ENCODE measurements at regions not wholly inside any gene's neighbourhood (a gene's known extent, or its start where the extent isn't known, plus 50 kb on each side); places are given as distances from the start of the nearest gene placed in this dataset.

DNA sequence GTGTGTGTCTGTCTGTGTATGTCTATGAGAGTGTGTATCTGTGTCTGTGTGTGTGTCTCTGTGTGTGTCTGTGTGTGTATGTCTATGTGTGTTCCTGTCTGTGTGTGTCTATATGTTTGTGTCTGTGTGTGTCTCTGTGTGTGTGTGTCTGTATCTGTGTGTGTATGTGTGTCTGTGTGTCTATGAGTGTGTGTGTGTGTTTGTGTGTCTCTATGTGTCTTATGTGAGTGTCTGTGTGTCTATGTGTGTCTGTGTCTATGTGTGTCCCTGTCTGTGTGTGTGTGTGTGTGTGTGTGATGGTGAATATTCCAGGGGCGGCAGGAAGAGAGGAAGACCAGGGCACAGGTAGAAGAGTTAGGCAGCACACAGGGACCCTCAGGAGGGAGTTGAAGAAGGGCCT is 173.2 kb downstream of the MYCN start:
- no peaks in the 10 kb centered on the region for H3K9me3 Mint-ChIP-seq
- H3K4me3 ChIP-seq (ENCODE audit: low read length), result no peak overlapping the region
- no peaks in the 10 kb centered on the region for H3K4me1 Mint-ChIP-seq
- no peak for DNase-seq
- H3K27me3 ChIP-seq (ENCODE audit: insufficient read depth, low read length, poor library complexity, severe bottlenecking), result no peaks in the 10 kb centered on the region
- H3K4me3 Mint-ChIP-seq, result no peak overlapping the region
- H3K27ac Mint-ChIP-seq, result no peak overlapping the region
- no peak overlapping the region for H3K27ac ChIP-seq (ENCODE audit: low read depth, low read length)
- CTCF ChIA-PET, result no interaction called here
- no peaks in the 10 kb centered on the region for H3K36me3 ChIP-seq (ENCODE audit: insufficient read depth, low read length)
- no peaks in the 10 kb centered on the region for H3K4me1 ChIP-seq (ENCODE audit: insufficient read depth, low read length)
- POLR2A ChIA-PET, result no interaction called here
- no peaks in the 10 kb centered on the region for H3K36me3 Mint-ChIP-seq
- no peaks in the 10 kb centered on the region for H3K9me3 ChIP-seq (ENCODE audit: low read length)
- H3K27me3 Mint-ChIP-seq, result peaks cover 0 to 2% of the 10 kb centered on the region in 2 donors

GRCh38 chr2:16112972-16113560 is 172.7 kb downstream of the MYCN start:
- Histone ChIP-seq H3K36me3 (ENCODE audit: insufficient read depth, low read length) (no peaks in the 10 kb centered on the region), H3K4me3 (ENCODE audit: low read length) (no peak overlapping the region), H3K4me1 (ENCODE audit: insufficient read depth, low read length) (no peaks in the 10 kb centered on the region), H3K27me3 (ENCODE audit: insufficient read depth, low read length, poor library complexity, severe bottlenecking) (no peaks in the 10 kb centered on the region), H3K9me3 (ENCODE audit: low read length) (no peaks in the 10 kb centered on the region), H3K27ac (ENCODE audit: low read depth, low read length) (no peak overlapping the region)
- Mint-ChIP-seq H3K27me3 (peaks cover 0 to 2% of the 10 kb centered on the region in 2 donors), H3K4me1 (no peaks in the 10 kb centered on the region), H3K9me3 (no peaks in the 10 kb centered on the region), H3K27ac (no peak overlapping the region), H3K36me3 (no peaks in the 10 kb centered on the region), H3K4me3 (no peak overlapping the region)
- DNase-seq, result no peak
- POLR2A ChIA-PET, result no interaction called here
- CTCF ChIA-PET, result no interaction called here

GRCh38 chr2:16112251-16112971 is 172.1 kb downstream of the MYCN start:
- no peak for DNase-seq
- no peaks in the 10 kb centered on the region for H3K9me3 ChIP-seq (ENCODE audit: low read length)
- no peaks in the 10 kb centered on the region for H3K4me1 Mint-ChIP-seq
- no peak overlapping the region for H3K27ac Mint-ChIP-seq
- H3K27me3 ChIP-seq (ENCODE audit: insufficient read depth, low read length, poor library complexity, severe bottlenecking), result no peaks in the 10 kb centered on the region
- no peaks in the 10 kb centered on the region for H3K36me3 Mint-ChIP-seq
- CTCF ChIA-PET, result no interaction called here
- H3K9me3 Mint-ChIP-seq, result no peaks in the 10 kb centered on the region
- H3K27me3 Mint-ChIP-seq, result peaks cover 0 to 2% of the 10 kb centered on the region in 2 donors
- no peak overlapping the region for H3K27ac ChIP-seq (ENCODE audit: low read depth, low read length)
- no peak overlapping the region for H3K4me3 Mint-ChIP-seq
- POLR2A ChIA-PET, result no interaction called here
- no peak overlapping the region for H3K4me3 ChIP-seq (ENCODE audit: low read length)
- H3K4me1 ChIP-seq (ENCODE audit: insufficient read depth, low read length), result no peaks in the 10 kb centered on the region
- H3K36me3 ChIP-seq (ENCODE audit: insufficient read depth, low read length), result no peaks in the 10 kb centered on the region

GRCh38 chr2:16111838-16112210 is 171.5 kb downstream of the MYCN start:
- H3K27ac ChIP-seq (ENCODE audit: low read depth, low read length), result no peak overlapping the region
- CTCF ChIA-PET, result no interaction called here
- DNase-seq, result no peak
- Mint-ChIP-seq H3K36me3 (no peaks in the 10 kb centered on the region), H3K4me1 (no peaks in the 10 kb centered on the region), H3K27me3 (peaks cover 0 to 3% of the 10 kb centered on the region in 2 donors), H3K4me3 (no peak overlapping the region), H3K27ac (no peak overlapping the region), H3K9me3 (no peaks in the 10 kb centered on the region)
- no peaks in the 10 kb centered on the region for H3K4me1 ChIP-seq (ENCODE audit: insufficient read depth, low read length)
- no peaks in the 10 kb centered on the region for H3K36me3 ChIP-seq (ENCODE audit: insufficient read depth, low read length)
- no peaks in the 10 kb centered on the region for H3K27me3 ChIP-seq (ENCODE audit: insufficient read depth, low read length, poor library complexity, severe bottlenecking)
- H3K4me3 ChIP-seq (ENCODE audit: low read length), result no peak overlapping the region
- POLR2A ChIA-PET, result no interaction called here
- H3K9me3 ChIP-seq (ENCODE audit: low read length), result no peaks in the 10 kb centered on the region

DNA sequence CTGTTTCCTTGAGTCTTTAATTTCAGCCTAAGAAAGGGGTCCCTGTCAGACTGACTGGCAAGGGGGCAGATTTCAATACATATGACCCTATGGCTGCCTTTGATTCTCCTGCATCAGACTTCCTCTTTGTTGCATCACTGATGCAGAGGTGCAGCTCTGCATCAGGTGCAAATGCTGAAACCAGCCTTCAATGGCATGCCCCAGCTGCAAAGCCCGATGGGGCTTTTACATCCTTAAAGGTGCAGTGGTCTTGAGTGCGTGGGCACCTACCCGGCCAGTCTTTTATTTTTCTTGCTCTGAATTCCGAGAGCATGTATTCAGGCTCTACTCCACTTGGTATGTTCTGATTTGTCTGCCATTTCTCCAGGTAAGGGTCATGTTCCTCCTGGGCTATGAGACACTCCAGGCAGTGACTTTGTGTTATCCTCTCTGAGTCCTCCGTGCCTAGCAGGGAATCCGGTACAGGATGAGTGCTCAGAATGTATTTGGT is 169.5 kb downstream of the MYCN start:
- H3K4me1 ChIP-seq (ENCODE audit: insufficient read depth, low read length), result no peaks in the 10 kb centered on the region
- Mint-ChIP-seq H3K36me3 (no peaks in the 10 kb centered on the region), H3K4me3 (no peak overlapping the region), H3K27ac (no peak overlapping the region), H3K4me1 (no peaks in the 10 kb centered on the region), H3K27me3 (peaks cover 0 to 3% of the 10 kb centered on the region in 2 donors), H3K9me3 (no peaks in the 10 kb centered on the region)
- H3K36me3 ChIP-seq (ENCODE audit: insufficient read depth, low read length), result no peaks in the 10 kb centered on the region
- no peak for DNase-seq
- H3K9me3 ChIP-seq (ENCODE audit: low read length), result no peaks in the 10 kb centered on the region
- H3K4me3 ChIP-seq (ENCODE audit: low read length), result no peak overlapping the region
- H3K27me3 ChIP-seq (ENCODE audit: insufficient read depth, low read length, poor library complexity, severe bottlenecking), result no peaks in the 10 kb centered on the region
- ChIA-PET CTCF (no interaction called here), POLR2A (no interaction called here)
- H3K27ac ChIP-seq (ENCODE audit: low read depth, low read length), result no peak overlapping the region

DNA sequence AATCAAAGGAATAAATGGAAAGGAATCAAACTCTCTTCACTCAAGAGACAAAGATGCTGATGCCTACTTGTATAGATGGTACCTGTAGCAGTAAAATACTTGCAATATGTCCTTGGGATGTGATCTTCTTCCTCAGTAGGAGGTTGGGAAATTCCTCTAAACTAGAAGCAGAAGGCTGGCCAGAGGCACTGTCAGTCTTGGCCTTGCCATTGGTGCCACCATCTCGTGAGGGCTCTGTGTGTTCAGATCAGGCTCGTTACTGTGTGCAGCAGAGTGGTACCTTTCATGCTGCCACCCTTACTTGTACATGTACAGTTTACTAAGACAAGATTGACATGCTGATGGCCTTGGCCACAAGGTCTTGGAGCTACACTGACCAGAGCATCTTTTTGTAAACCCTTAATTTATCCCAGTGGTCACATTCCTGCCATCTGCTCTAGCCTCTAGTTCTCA is 169.0 kb downstream of the MYCN start:
- Mint-ChIP-seq H3K27me3 (peaks cover 0 to 3% of the 10 kb centered on the region in 2 donors), H3K4me3 (no peak overlapping the region), H3K9me3 (no peaks in the 10 kb centered on the region), H3K4me1 (no peaks in the 10 kb centered on the region), H3K27ac (no peak overlapping the region), H3K36me3 (no peaks in the 10 kb centered on the region)
- DNase-seq, result no peak
- Histone ChIP-seq H3K4me3 (ENCODE audit: low read length) (no peak overlapping the region), H3K36me3 (ENCODE audit: insufficient read depth, low read length) (no peaks in the 10 kb centered on the region), H3K27ac (ENCODE audit: low read depth, low read length) (no peak overlapping the region), H3K27me3 (ENCODE audit: insufficient read depth, low read length, poor library complexity, severe bottlenecking) (no peaks in the 10 kb centered on the region), H3K4me1 (ENCODE audit: insufficient read depth, low read length) (no peaks in the 10 kb centered on the region), H3K9me3 (ENCODE audit: low read length) (no peaks in the 10 kb centered on the region)
- ChIA-PET POLR2A (no interaction called here), CTCF (no interaction called here)

DNA sequence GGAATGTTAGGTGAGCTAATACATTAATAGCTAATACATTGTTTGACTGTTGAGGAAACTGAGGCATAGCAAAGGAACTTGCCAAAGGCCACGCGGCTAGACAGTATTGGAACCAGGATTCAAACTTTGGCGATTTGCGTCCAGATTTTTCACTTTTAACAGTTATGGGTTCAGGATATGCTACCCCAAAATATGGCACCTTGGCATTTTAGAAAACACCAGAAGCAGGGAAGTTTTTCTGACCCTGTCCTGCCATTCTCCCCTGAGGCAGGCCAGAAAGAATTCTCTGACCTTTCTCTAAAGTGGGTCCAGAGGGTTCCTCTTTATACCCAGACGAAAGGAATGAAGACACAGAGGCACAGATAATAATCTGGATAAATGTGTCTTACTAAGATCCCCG is 166.9 kb downstream of the MYCN start:
- no peaks in the 10 kb centered on the region for H3K4me1 ChIP-seq (ENCODE audit: insufficient read depth, low read length)
- no peaks in the 10 kb centered on the region for H3K36me3 ChIP-seq (ENCODE audit: insufficient read depth, low read length)
- ChIA-PET CTCF (no interaction called here), POLR2A (no interaction called here)
- H3K27ac ChIP-seq (ENCODE audit: low read depth, low read length), result no peak overlapping the region
- no peaks in the 10 kb centered on the region for H3K9me3 ChIP-seq (ENCODE audit: low read length)
- H3K4me3 ChIP-seq (ENCODE audit: low read length), result no peak overlapping the region
- no peaks in the 10 kb centered on the region for H3K36me3 Mint-ChIP-seq
- H3K9me3 Mint-ChIP-seq, result no peaks in the 10 kb centered on the region
- H3K4me1 Mint-ChIP-seq, result no peaks in the 10 kb centered on the region
- no peak for DNase-seq
- H3K27me3 Mint-ChIP-seq, result peaks cover 0 to 4% of the 10 kb centered on the region in 2 donors
- H3K27ac Mint-ChIP-seq, result no peak overlapping the region
- no peaks in the 10 kb centered on the region for H3K27me3 ChIP-seq (ENCODE audit: insufficient read depth, low read length, poor library complexity, severe bottlenecking)
- H3K4me3 Mint-ChIP-seq, result no peak overlapping the region

DNA sequence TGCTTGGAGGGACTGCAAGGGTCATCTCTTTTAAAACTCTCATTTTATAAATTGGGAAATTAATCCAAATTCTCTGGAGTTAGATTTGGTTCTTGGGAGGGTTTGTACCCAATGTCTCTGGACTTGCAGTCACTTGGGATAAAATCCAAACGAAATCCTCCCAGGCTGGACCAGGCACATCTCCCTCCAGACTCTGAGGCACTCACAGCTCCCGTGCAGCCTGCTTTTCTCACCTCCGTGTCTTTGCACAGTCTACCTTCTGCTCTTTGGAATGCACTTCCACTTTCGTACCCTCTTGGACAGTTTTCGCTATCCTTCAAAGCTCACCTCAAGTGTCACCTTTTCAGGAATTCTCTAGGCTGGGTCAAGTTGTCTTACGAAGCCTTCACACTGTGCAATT is 166.3 kb downstream of the MYCN start:
- no peak overlapping the region for H3K4me3 Mint-ChIP-seq
- H3K27me3 Mint-ChIP-seq, result peaks cover 0 to 4% of the 10 kb centered on the region in 2 donors
- Histone ChIP-seq H3K36me3 (ENCODE audit: insufficient read depth, low read length) (no peaks in the 10 kb centered on the region), H3K27ac (ENCODE audit: low read depth, low read length) (no peak overlapping the region), H3K27me3 (ENCODE audit: insufficient read depth, low read length, poor library complexity, severe bottlenecking) (no peaks in the 10 kb centered on the region), H3K4me3 (ENCODE audit: low read length) (no peak overlapping the region), H3K4me1 (ENCODE audit: insufficient read depth, low read length) (no peaks in the 10 kb centered on the region), H3K9me3 (ENCODE audit: low read length) (no peaks in the 10 kb centered on the region)
- no peak for DNase-seq
- ChIA-PET POLR2A (no interaction called here), CTCF (no interaction called here)
- no peaks in the 10 kb centered on the region for H3K36me3 Mint-ChIP-seq
- no peak overlapping the region for H3K27ac Mint-ChIP-seq
- H3K4me1 Mint-ChIP-seq, result no peaks in the 10 kb centered on the region
- no peaks in the 10 kb centered on the region for H3K9me3 Mint-ChIP-seq
